Glutamatergic neuron (in vitro differentiated cells): ENCODE measurements at regions not wholly inside any gene's neighbourhood (a gene's known extent, or its start where the extent isn't known, plus 50 kb on each side); places are given as distances from the start of the nearest gene placed in this dataset.

Experiments used
- DNase-seq: peaks from one replicate; pipeline ENCODE4 v3.0.0; 2022
- H3K27ac Mint-ChIP-seq: one replicate; pipeline ENCODE4 v1.8.0; 2020; ENCODE audit warnings: mild to moderate bottlenecking, mixed read lengths, inconsistent platforms; ENCODE audit not compliant: unreplicated experiment
- H3K27me3 Mint-ChIP-seq: one replicate; pipeline ENCODE4 v1.8.0; 2020; ENCODE audit warnings: mild to moderate bottlenecking, moderate library complexity, mixed read lengths, inconsistent platforms; ENCODE audit not compliant: unreplicated experiment
- H3K36me3 Mint-ChIP-seq: one replicate; pipeline ENCODE4 v1.8.0; 2020; ENCODE audit warnings: mild to moderate bottlenecking, mixed read lengths, inconsistent platforms; ENCODE audit not compliant: unreplicated experiment
- H3K4me1 Mint-ChIP-seq: one replicate; pipeline ENCODE4 v1.8.0; 2020; ENCODE audit warnings: mild to moderate bottlenecking, low read depth, mixed read lengths, inconsistent platforms; ENCODE audit not compliant: unreplicated experiment
- H3K4me3 Mint-ChIP-seq: one replicate; pipeline ENCODE4 v1.8.0; 2020; ENCODE audit warnings: mild to moderate bottlenecking, mixed read lengths, inconsistent platforms; ENCODE audit not compliant: unreplicated experiment
- H3K9me3 Mint-ChIP-seq: one replicate; pipeline ENCODE4 v1.8.0; 2020; ENCODE audit warnings: mild to moderate bottlenecking, moderate library complexity, mixed read lengths, inconsistent platforms; ENCODE audit not compliant: unreplicated experiment
- TF ChIP-seq, protein P1 (sequence below): fragments of 200-600 bp; sonication (generic); IDR thresholded peaks from one replicate; pipeline ENCODE4 v1.5.0; 2021; ENCODE audit not compliant: partially characterized antibody, unreplicated experiment

DNA sequence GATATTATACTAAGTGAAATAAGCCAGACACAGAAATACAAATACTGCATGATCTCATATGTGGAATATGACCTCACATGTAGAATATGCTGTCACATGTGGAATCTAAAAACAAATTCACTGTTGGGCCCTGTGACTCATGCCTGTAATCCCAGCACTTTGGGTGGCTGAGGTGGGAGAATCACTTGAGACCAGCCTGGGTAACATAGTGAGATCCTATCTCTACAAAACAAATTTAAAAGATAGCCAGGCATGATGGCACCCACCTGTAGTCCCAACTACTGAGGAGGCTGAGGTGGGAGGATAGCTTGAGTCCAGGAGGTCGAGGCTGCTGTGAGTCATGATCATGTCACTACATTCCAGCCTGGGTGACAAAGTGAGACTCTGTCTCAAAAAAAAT lies 160.3 kb downstream of the PTEN start:
- TF ChIP-seq, protein P1, sequence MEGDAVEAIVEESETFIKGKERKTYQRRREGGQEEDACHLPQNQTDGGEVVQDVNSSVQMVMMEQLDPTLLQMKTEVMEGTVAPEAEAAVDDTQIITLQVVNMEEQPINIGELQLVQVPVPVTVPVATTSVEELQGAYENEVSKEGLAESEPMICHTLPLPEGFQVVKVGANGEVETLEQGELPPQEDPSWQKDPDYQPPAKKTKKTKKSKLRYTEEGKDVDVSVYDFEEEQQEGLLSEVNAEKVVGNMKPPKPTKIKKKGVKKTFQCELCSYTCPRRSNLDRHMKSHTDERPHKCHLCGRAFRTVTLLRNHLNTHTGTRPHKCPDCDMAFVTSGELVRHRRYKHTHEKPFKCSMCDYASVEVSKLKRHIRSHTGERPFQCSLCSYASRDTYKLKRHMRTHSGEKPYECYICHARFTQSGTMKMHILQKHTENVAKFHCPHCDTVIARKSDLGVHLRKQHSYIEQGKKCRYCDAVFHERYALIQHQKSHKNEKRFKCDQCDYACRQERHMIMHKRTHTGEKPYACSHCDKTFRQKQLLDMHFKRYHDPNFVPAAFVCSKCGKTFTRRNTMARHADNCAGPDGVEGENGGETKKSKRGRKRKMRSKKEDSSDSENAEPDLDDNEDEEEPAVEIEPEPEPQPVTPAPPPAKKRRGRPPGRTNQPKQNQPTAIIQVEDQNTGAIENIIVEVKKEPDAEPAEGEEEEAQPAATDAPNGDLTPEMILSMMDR, result no peak
- Mint-ChIP-seq H3K27ac (no peak overlapping the region), H3K36me3 (no peaks in the 10 kb centered on the region), H3K9me3 (no peaks in the 10 kb centered on the region), H3K4me1 (no peaks in the 10 kb centered on the region), H3K27me3 (peaks cover 2% of the 10 kb centered on the region), H3K4me3 (no peak overlapping the region)
- no peak for DNase-seq

DNA sequence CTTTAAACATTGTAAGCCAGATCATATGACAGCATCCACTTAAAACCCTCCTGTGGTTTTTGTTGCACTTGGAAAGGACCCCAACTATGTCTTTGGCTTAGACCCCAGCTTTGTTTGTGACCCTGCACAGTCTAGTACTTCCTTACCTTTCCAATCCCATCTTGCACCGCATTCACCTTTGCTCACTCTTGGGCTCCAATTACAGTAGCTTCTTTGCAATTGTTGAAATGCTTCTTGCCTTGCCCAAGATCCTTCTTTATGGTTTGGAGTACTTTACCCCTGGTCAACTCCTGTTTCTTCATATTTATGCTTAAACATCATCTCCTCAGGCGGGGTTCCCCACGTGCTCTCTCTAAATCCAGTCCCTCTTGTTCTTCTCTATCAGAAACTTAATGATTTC lies 162.6 kb downstream of the PTEN start:
- Mint-ChIP-seq H3K27me3 (no peaks in the 10 kb centered on the region), H3K4me3 (no peak overlapping the region), H3K36me3 (no peaks in the 10 kb centered on the region), H3K9me3 (no peaks in the 10 kb centered on the region), H3K27ac (no peak overlapping the region), H3K4me1 (no peaks in the 10 kb centered on the region)
- TF ChIP-seq, protein P1, result no peak
- no peak for DNase-seq

DNA sequence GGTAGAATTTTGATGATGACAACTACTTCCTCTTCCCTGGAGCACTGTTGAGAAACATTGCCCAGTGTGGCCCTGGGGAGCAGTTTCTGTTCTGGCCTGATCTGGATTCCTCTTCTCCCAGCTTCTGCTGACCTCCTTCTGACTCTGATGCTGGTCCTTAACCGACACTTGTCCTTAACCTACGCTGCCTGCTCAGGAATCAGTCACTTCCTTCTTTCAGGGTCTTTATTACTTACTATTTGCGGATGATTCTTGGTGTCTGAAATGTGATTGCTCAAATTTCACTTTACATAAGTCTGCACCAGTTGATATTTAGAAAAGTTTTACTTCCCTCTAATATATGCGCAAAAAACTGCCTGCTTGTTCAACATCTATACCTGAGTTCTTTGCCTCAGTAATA lies 164.1 kb downstream of the PTEN start:
- TF ChIP-seq, protein P1, result no peak
- no peak for DNase-seq
- Mint-ChIP-seq H3K27ac (no peak overlapping the region), H3K4me3 (no peak overlapping the region), H3K36me3 (no peaks in the 10 kb centered on the region), H3K27me3 (no peaks in the 10 kb centered on the region), H3K4me1 (no peaks in the 10 kb centered on the region), H3K9me3 (no peaks in the 10 kb centered on the region)

DNA sequence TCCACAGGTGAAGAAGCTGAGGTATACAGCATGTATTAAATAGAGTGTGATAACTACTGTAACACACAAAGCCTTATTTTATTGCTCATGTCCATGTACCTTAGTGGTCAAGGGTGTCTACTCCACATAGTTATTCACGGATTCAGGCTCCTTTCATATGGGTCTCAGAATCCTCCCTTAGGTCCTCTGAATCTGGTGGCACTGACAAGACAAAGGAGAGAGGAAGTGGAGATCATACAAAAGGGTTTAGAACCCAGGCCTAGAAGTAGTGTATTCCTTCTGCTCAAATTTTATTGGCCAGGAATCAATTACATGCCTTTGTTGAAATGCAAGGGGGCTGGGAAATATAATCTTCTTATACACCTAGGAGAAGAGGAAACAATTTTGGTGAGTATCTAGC lies 164.6 kb downstream of the PTEN start:
- TF ChIP-seq, protein P1, result no peak
- Mint-ChIP-seq H3K27me3 (no peaks in the 10 kb centered on the region), H3K4me1 (no peaks in the 10 kb centered on the region), H3K4me3 (no peak overlapping the region), H3K27ac (no peak overlapping the region), H3K36me3 (no peaks in the 10 kb centered on the region), H3K9me3 (no peaks in the 10 kb centered on the region)
- DNase-seq, result no peak

DNA sequence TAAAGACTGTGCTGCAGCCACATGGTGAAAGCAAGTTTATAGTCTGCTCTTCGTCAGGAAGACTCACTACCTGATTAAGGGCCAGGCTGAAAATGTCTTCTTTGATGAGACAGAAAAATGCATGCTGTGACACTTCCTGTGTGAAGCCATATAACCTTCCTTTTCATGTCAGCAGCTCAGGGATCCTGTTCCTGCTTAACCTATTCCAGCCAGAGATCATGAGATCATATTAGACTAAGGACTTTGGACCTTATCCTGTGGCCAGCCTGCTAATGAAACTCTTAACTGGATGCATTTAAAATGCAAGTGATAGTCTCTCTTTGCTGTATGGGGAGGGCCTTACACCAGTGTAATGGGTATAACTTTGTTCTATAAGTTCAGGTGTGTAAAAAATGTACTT lies 165.2 kb downstream of the PTEN start:
- Mint-ChIP-seq H3K9me3 (no peaks in the 10 kb centered on the region), H3K27me3 (no peaks in the 10 kb centered on the region)

More for the DNA sequence above, 165.2 kb downstream of the PTEN start:
- Mint-ChIP-seq H3K4me1 (no peaks in the 10 kb centered on the region), H3K4me3 (no peak overlapping the region), H3K27ac (no peak overlapping the region), H3K36me3 (no peaks in the 10 kb centered on the region)
- no peak for DNase-seq
- TF ChIP-seq, protein P1, result no peak
